ENCODE measurements at regions not wholly inside any gene's neighbourhood (a gene's known extent, or its start where the extent isn't known, plus 50 kb on each side); places are given as distances from the start of the nearest gene placed in this dataset.

DNA sequence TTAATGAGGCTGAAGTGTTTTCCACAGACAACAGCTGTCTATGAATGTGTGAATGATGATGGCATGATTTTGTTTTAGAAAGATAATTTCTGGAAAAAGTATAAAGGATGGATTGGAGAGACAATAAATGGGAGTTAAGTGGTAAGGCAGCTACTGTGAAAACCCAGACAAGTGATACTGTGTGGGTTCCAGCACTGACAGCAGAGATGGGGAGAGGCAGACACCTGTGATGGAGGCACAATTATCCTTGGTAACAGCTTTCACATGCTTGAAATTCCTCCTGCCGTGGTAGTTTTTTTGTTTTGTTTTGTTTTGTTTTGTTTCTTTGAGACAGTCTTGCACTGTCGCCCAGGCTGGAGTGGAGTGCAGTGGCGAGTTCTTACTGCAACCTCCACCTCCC lies 189.3 kb downstream of the DEPDC1B start:
- TF ChIP-seq, protein P1, sequence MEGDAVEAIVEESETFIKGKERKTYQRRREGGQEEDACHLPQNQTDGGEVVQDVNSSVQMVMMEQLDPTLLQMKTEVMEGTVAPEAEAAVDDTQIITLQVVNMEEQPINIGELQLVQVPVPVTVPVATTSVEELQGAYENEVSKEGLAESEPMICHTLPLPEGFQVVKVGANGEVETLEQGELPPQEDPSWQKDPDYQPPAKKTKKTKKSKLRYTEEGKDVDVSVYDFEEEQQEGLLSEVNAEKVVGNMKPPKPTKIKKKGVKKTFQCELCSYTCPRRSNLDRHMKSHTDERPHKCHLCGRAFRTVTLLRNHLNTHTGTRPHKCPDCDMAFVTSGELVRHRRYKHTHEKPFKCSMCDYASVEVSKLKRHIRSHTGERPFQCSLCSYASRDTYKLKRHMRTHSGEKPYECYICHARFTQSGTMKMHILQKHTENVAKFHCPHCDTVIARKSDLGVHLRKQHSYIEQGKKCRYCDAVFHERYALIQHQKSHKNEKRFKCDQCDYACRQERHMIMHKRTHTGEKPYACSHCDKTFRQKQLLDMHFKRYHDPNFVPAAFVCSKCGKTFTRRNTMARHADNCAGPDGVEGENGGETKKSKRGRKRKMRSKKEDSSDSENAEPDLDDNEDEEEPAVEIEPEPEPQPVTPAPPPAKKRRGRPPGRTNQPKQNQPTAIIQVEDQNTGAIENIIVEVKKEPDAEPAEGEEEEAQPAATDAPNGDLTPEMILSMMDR (IDR thresholded peaks at IDR 0.05) = no peak
- no peak for TF ChIP-seq POLR2A (IDR thresholded peaks at IDR 0.05)
